SH-SY5Y (cell line): ENCODE measurements at regions not wholly inside any gene's neighbourhood (a gene's known extent, or its start where the extent isn't known, plus 50 kb on each side); places are given as distances from the start of the nearest gene placed in this dataset.

Source experiments
- GATA2 ChIP-seq: IDR thresholded peaks from 2 replicates; pipeline ENCODE4 v1.6.1; 2011; ENCODE audit warnings: mild to moderate bottlenecking, low read depth, low read length
- GATA3 ChIP-seq: IDR thresholded peaks from 2 replicates; pipeline ENCODE4 v1.6.1; 2011; ENCODE audit warnings: low read depth, mild to moderate bottlenecking, low read length, moderate library complexity

DNA sequence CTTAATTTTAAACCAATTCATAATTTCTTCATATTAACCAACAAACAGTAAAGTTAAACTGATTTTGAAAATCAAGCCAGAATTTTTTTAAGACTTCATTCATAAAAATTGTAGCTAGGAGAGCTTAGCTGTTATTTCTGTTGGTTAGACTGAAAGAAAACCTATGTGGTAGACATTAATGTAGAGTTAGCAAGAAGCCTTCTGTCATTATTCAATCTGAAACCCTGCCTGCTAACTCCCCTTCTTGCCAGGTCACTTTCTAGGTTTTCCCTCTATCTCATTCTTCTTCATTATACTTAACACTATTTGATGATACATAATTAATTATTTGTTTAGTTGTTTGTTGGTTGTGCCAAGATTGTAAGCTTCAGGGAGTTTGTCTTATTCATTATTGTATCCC, 304.3 kb upstream of the MEF2C start:
- no peak for TF ChIP-seq GATA2
- no peak for TF ChIP-seq GATA3
